Liver (tissue), 7 donors: ENCODE measurements at regions not wholly inside any gene's neighbourhood (a gene's known extent, or its start where the extent isn't known, plus 50 kb on each side); places are given as distances from the start of the nearest gene placed in this dataset.

Source experiments
- DNase-seq: peaks from one replicate; pipeline ENCODE4 v3.0.0-alpha.2; 2017; ENCODE audit warnings: low spot score
- H3K27ac ChIP-seq, 2 donors: one replicate each; pipeline ENCODE4 v1.7.0; 2013; ENCODE audit warnings: inconsistent platforms in 2 of 2, low read length in 2 of 2, control low read depth in 1 of 2, low read depth in 1 of 2, mild to moderate bottlenecking in 1 of 2
- H3K27me3 ChIP-seq, 4 donors: one replicate each; pipeline versions ENCODE4 v1.6.1 to v1.7.0; 2013; ENCODE audit warnings: low read length in 3 of 4, inconsistent platforms in 1 of 4, mild to moderate bottlenecking in 1 of 4, moderate library complexity in 1 of 4; ENCODE audit not compliant: control insufficient read depth in 4 of 4, insufficient read depth in 4 of 4
- H3K36me3 ChIP-seq, 4 donors: one replicate each; pipeline versions ENCODE4 v1.6.1 to v1.7.0; 2013; ENCODE audit warnings: low read length in 3 of 4, mild to moderate bottlenecking in 3 of 4, low read depth in 1 of 4, moderate library complexity in 1 of 4; ENCODE audit not compliant: control insufficient read depth in 4 of 4, insufficient read depth in 3 of 4
- H3K4me1 ChIP-seq, 4 donors: one replicate each; pipeline versions ENCODE4 v1.6.1 to v1.7.0; 2013; ENCODE audit warnings: low read length in 3 of 4, mild to moderate bottlenecking in 3 of 4, moderate library complexity in 1 of 4; ENCODE audit not compliant: control insufficient read depth in 4 of 4, insufficient read depth in 4 of 4
- H3K4me3 ChIP-seq, 3 donors: one replicate each; pipeline versions ENCODE4 v1.6.1 to v1.7.0; 2013; ENCODE audit warnings: low read length in 3 of 3, control low read depth in 1 of 3, low read depth in 1 of 3, mild to moderate bottlenecking in 1 of 3
- H3K9ac ChIP-seq, 2 donors: one replicate each; pipeline ENCODE4 v1.7.0; 2013; ENCODE audit warnings: low read length in 2 of 2, mild to moderate bottlenecking in 2 of 2, moderate library complexity in 2 of 2, control low read depth in 1 of 2, low read depth in 1 of 2
- H3K9me3 ChIP-seq, 4 donors: one replicate each; pipeline versions ENCODE4 v1.6.1 to v1.7.0; 2013; ENCODE audit warnings: low read length in 3 of 4; ENCODE audit not compliant: control insufficient read depth in 4 of 4
- EGR1 ChIP-seq, 2 donors: IDR thresholded peaks; 2 replicates each; pipeline ENCODE4 v1.6.1; 2016 to 2018; ENCODE audit warnings: antibody characterized with exemption in 2 of 2, low read depth in 2 of 2
- FOXA1 ChIP-seq: IDR thresholded peaks from 2 replicates; pipeline ENCODE4 v1.6.1; 2016; ENCODE audit warnings: antibody characterized with exemption
- FOXA2 ChIP-seq: IDR thresholded peaks from 2 replicates; pipeline ENCODE4 v1.6.1; 2016; ENCODE audit warnings: antibody characterized with exemption
- GABPA ChIP-seq, 2 donors: IDR thresholded peaks in 1 of 2; conservative IDR thresholded peaks in 1 of 2; 2 replicates each; pipeline ENCODE4 v1.6.1; 2016; ENCODE audit warnings: antibody characterized with exemption in 2 of 2, mild to moderate bottlenecking in 1 of 2, moderate library complexity in 1 of 2
- HNF4A ChIP-seq, 2 donors: conservative IDR thresholded peaks; 2 replicates each; pipeline ENCODE4 v1.6.1; 2016; ENCODE audit warnings: antibody characterized with exemption in 2 of 2, mild to moderate bottlenecking in 2 of 2
- HNF4G ChIP-seq: IDR thresholded peaks from 2 replicates; pipeline ENCODE4 v1.6.1; 2016; ENCODE audit warnings: antibody characterized with exemption
- JUND ChIP-seq, 2 donors: IDR thresholded peaks; 2 replicates each; pipeline ENCODE4 v1.6.1; 2016; ENCODE audit warnings: antibody characterized with exemption in 2 of 2
- NR2F2 ChIP-seq: IDR thresholded peaks from 2 replicates; pipeline ENCODE4 v1.6.1; 2016; ENCODE audit warnings: antibody characterized with exemption
- RAD21 ChIP-seq, 2 donors: IDR thresholded peaks; 2 replicates each; pipeline ENCODE4 v1.6.1; 2016; ENCODE audit warnings: antibody characterized with exemption in 2 of 2, mild to moderate bottlenecking in 2 of 2
- RXRA ChIP-seq, 2 donors: IDR thresholded peaks; 2 replicates each; pipeline ENCODE4 v1.6.1; 2017 to 2018; ENCODE audit warnings: antibody characterized with exemption in 2 of 2, mild to moderate bottlenecking in 1 of 2
- SP1 ChIP-seq: IDR thresholded peaks from 2 replicates; pipeline ENCODE4 v1.6.1; 2018; ENCODE audit warnings: antibody characterized with exemption, mild to moderate bottlenecking
- TAF1 ChIP-seq: conservative IDR thresholded peaks from 2 replicates; pipeline ENCODE4 v1.6.1; 2016; ENCODE audit warnings: antibody characterized with exemption, mild to moderate bottlenecking
- YY1 ChIP-seq: IDR thresholded peaks from 2 replicates; pipeline ENCODE4 v1.6.1; 2016; ENCODE audit warnings: antibody characterized with exemption, mild to moderate bottlenecking
- ZBTB33 ChIP-seq: IDR thresholded peaks from 2 replicates; pipeline ENCODE4 v1.6.1; 2016; ENCODE audit warnings: antibody characterized with exemption
- WGBS: extraction: QIAGEN DNeasy Blood & Tissue Kit; methylation state at CpG from one replicate; pipeline ENCODE4 v1.1.7; 2013; 5-methylcytosine and 5-hydroxymethylcytosine counted together
- TF ChIP-seq, protein P1 (sequence below): IDR thresholded peaks from 2 replicates; pipeline ENCODE4 v1.6.1; 2016; ENCODE audit warnings: antibody characterized with exemption
- TF ChIP-seq, protein P2 (sequence below): IDR thresholded peaks from 2 replicates; pipeline ENCODE4 v1.6.1; 2016; ENCODE audit warnings: antibody characterized with exemption, mild to moderate bottlenecking
- TF ChIP-seq, protein P3 (sequence below): IDR thresholded peaks from 2 replicates; pipeline ENCODE4 v1.6.1; 2016; ENCODE audit warnings: antibody characterized with exemption
- donor health status: healthy.
- donor health status: healthy.
- donor health status: healthy.
- donor health status: healthy.

GRCh38 chr14:27391331-27391730, 793.5 kb upstream of the NOVA1 start (continued):
- TF ChIP-seq, protein P1, sequence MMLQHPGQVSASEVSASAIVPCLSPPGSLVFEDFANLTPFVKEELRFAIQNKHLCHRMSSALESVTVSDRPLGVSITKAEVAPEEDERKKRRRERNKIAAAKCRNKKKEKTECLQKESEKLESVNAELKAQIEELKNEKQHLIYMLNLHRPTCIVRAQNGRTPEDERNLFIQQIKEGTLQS: no peak

DNA sequence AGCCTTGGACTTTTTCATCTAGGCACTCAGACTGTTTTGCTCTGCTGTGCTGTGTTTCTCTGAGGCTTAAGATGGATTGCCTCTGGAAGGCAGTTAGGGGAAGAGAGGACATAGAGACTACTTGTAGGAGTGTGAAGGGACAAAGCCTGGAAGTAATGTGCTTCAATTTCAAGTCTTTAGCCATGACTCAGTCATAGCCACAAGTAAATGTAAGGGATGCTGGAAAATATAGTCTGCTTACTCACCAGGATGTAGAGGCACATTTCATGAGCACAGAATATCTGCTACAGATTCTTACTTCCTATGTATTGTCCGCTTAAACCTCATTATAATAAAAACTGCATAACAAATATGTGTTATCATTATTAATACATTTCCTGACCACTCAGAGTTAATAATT, 794.3 kb upstream of the NOVA1 start:
- WGBS: 84% methylated on average over 1 of the region's 1 CpG
- no peak overlapping the region for H3K27ac ChIP-seq
- H3K4me1 ChIP-seq: no peaks in the 10 kb centered on the region
- H3K9ac ChIP-seq: no peak overlapping the region
- TF ChIP-seq ZBTB33 (no peak), RXRA (IDR thresholded peaks at IDR 0.05) (no peak), YY1 (no peak), GABPA (IDR thresholded peaks at IDR 0.05 in 1 of 2, conservative IDR thresholded peaks at IDR 0.05 in 1 of 2) (no peak), FOXA2 (no peak), RAD21 (IDR thresholded peaks at IDR 0.05) (no peak), TAF1 (no peak), JUND (IDR thresholded peaks at IDR 0.05) (no peak), HNF4A (conservative IDR thresholded peaks at IDR 0.05) (no peak), NR2F2 (no peak), SP1 (no peak), FOXA1 (no peak)
- TF ChIP-seq, protein P2, sequence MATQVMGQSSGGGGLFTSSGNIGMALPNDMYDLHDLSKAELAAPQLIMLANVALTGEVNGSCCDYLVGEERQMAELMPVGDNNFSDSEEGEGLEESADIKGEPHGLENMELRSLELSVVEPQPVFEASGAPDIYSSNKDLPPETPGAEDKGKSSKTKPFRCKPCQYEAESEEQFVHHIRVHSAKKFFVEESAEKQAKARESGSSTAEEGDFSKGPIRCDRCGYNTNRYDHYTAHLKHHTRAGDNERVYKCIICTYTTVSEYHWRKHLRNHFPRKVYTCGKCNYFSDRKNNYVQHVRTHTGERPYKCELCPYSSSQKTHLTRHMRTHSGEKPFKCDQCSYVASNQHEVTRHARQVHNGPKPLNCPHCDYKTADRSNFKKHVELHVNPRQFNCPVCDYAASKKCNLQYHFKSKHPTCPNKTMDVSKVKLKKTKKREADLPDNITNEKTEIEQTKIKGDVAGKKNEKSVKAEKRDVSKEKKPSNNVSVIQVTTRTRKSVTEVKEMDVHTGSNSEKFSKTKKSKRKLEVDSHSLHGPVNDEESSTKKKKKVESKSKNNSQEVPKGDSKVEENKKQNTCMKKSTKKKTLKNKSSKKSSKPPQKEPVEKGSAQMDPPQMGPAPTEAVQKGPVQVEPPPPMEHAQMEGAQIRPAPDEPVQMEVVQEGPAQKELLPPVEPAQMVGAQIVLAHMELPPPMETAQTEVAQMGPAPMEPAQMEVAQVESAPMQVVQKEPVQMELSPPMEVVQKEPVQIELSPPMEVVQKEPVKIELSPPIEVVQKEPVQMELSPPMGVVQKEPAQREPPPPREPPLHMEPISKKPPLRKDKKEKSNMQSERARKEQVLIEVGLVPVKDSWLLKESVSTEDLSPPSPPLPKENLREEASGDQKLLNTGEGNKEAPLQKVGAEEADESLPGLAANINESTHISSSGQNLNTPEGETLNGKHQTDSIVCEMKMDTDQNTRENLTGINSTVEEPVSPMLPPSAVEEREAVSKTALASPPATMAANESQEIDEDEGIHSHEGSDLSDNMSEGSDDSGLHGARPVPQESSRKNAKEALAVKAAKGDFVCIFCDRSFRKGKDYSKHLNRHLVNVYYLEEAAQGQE: no peak
- TF ChIP-seq, protein P3, sequence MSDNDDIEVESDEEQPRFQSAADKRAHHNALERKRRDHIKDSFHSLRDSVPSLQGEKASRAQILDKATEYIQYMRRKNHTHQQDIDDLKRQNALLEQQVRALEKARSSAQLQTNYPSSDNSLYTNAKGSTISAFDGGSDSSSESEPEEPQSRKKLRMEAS: no peak
- no peak overlapping the region for H3K4me3 ChIP-seq
- no peaks in the 10 kb centered on the region for H3K36me3 ChIP-seq
- H3K9me3 ChIP-seq: peaks cover 0 to 3% (median 0%) of the 10 kb centered on the region in 4 donors
- no peaks in the 10 kb centered on the region for H3K27me3 ChIP-seq
- no peak for DNase-seq

- 63% methylated on average over 2 of the region's 2 CpGs for WGBS
- H3K9me3 ChIP-seq: no peaks in the 10 kb centered on the region
- DNase-seq: no peak
- TF ChIP-seq TAF1 (no peak), YY1 (no peak), HNF4G (no peak), EGR1 (IDR thresholded peaks at IDR 0.05; ENCODE audit: low read depth in 2 of 2) (no peak), GABPA (IDR thresholded peaks at IDR 0.05 in 1 of 2, conservative IDR thresholded peaks at IDR 0.05 in 1 of 2) (no peak), FOXA1 (no peak), NR2F2 (no peak), RAD21 (IDR thresholded peaks at IDR 0.05) (no peak), ZBTB33 (no peak), JUND (IDR thresholded peaks at IDR 0.05) (no peak), SP1 (no peak), FOXA2 (no peak)
- TF ChIP-seq, protein P3: no peak
- TF ChIP-seq, protein P1: no peak
- no peaks in the 10 kb centered on the region for H3K27me3 ChIP-seq
- H3K4me3 ChIP-seq: no peak overlapping the region
- H3K4me1 ChIP-seq: no peaks in the 10 kb centered on the region
- H3K36me3 ChIP-seq: no peaks in the 10 kb centered on the region
- H3K9ac ChIP-seq: no peak overlapping the region
- H3K27ac ChIP-seq: no peak overlapping the region
These were observed 812.1 kb upstream of the NOVA1 start for GRCh38 chr14:27409944-27410343.
